Astrocyte (in vitro differentiated cells and primary cell): ENCODE measurements at regions not wholly inside any gene's neighbourhood (a gene's known extent, or its start where the extent isn't known, plus 50 kb on each side); places are given as distances from the start of the nearest gene placed in this dataset.

Experiments used
- DNase-seq: peaks from one replicate; pipeline ENCODE4 v3.0.0-alpha.2; 2010; ENCODE audit warnings: low read depth
- FAIRE-seq: peaks from 2 replicates; lab custom pipeline; 2011; peaks lifted over from hg19 to GRCh38; lab: Jason Lieb, UNC
- H2AFZ ChIP-seq: 2 replicates; pipeline ENCODE4 v1.6.0; 2012; ENCODE audit warnings: low read depth, low read length, inconsistent platforms
- H3K27ac ChIP-seq: 2 replicates; pipeline ENCODE4 v1.5.1; 2011; ENCODE audit warnings: low read depth, low read length, inconsistent platforms
- H3K27me3 ChIP-seq: 2 replicates; pipeline ENCODE4 v1.6.0; 2011; ENCODE audit warnings: low read length, inconsistent platforms; ENCODE audit not compliant: insufficient read depth
- H3K36me3 ChIP-seq: 2 replicates; pipeline ENCODE4 v1.5.1; 2011; ENCODE audit warnings: low read length, inconsistent platforms; ENCODE audit not compliant: insufficient read depth
- H3K4me1 ChIP-seq: 2 replicates; pipeline ENCODE4 v1.5.1; 2011; ENCODE audit warnings: low read length, inconsistent platforms; ENCODE audit not compliant: insufficient read depth
- H3K4me2 ChIP-seq: 2 replicates; pipeline ENCODE4 v1.6.0; 2012; ENCODE audit warnings: low read length, inconsistent platforms
- H3K4me3 ChIP-seq: 2 replicates; pipeline ENCODE4 v1.5.1; 2011; ENCODE audit warnings: low read depth, mild to moderate bottlenecking, low read length, inconsistent platforms; ENCODE audit not compliant: insufficient read depth
- H3K79me2 ChIP-seq: 2 replicates; pipeline ENCODE4 v1.6.0; 2012; ENCODE audit warnings: mild to moderate bottlenecking, low read length, inconsistent platforms; ENCODE audit not compliant: insufficient read depth
- H3K9ac ChIP-seq: 2 replicates; pipeline ENCODE4 v1.6.0; 2012; ENCODE audit warnings: mild to moderate bottlenecking, low read length, inconsistent platforms
- H3K9me3 ChIP-seq: 2 replicates; pipeline ENCODE4 v1.5.1; 2012; ENCODE audit warnings: low read depth, mild to moderate bottlenecking, low read length, inconsistent platforms; ENCODE audit not compliant: insufficient read depth
- H4K20me1 ChIP-seq: 2 replicates; pipeline ENCODE4 v1.6.0; 2012; ENCODE audit warnings: low read length, inconsistent platforms; ENCODE audit not compliant: insufficient read depth
- H3K27ac Mint-ChIP-seq: one replicate; pipeline ENCODE4 v1.8.0; 2021; ENCODE audit warnings: mild to moderate bottlenecking, mixed read lengths; ENCODE audit not compliant: unreplicated experiment
- H3K27me3 Mint-ChIP-seq: one replicate; pipeline ENCODE4 v1.8.0; 2021; ENCODE audit warnings: low read depth, mixed read lengths; ENCODE audit not compliant: unreplicated experiment
- H3K36me3 Mint-ChIP-seq: one replicate; pipeline ENCODE4 v1.8.0; 2021; ENCODE audit warnings: low read depth, mixed read lengths; ENCODE audit not compliant: unreplicated experiment
- H3K4me1 Mint-ChIP-seq: one replicate; pipeline ENCODE4 v1.8.0; 2021; ENCODE audit warnings: low read depth, mixed read lengths; ENCODE audit not compliant: unreplicated experiment
- H3K4me3 Mint-ChIP-seq: one replicate; pipeline ENCODE4 v1.8.0; 2021; ENCODE audit warnings: mild to moderate bottlenecking, moderate library complexity, mixed read lengths; ENCODE audit not compliant: unreplicated experiment
- H3K9me3 Mint-ChIP-seq: one replicate; pipeline ENCODE4 v1.8.0; 2021; ENCODE audit warnings: mild to moderate bottlenecking, mixed read lengths; ENCODE audit not compliant: unreplicated experiment
- EZH2 ChIP-seq: IDR thresholded peaks from 2 replicates; pipeline ENCODE4 v1.6.1; 2012; ENCODE audit warnings: mild to moderate bottlenecking, low read length, inconsistent platforms; ENCODE audit not compliant: insufficient read depth
- TF ChIP-seq, protein P1 (sequence below): IDR thresholded peaks from 2 replicates; pipeline ENCODE4 v1.5.1; 2011; ENCODE audit warnings: low read depth, mild to moderate bottlenecking, inconsistent platforms, low read length, moderate library complexity; ENCODE audit not compliant: insufficient read depth

DNA sequence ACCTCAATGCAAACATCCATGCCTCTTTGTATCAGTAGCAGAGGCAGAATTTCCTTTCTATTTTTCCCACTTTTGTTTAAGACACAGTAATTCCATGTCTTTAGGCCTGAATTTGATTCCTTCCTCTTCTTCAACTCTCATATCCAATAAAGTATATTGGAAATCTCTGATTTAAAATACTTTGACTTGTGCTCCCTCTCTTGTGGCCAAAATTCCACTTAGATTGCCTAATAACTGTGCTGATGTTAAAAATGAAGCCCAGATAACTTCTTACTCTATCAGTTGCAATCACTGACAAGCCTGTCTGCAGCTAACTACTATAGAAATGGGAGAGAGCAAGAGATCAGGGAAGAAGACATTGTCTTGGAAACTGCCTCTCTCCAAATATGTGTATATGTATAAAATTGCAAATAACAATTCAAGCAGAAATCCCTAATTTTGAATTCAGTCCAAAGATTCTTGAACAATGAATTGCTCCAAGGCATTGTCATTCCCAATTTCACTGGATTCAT lies 163.5 kb upstream of the SPIN4 start:
- Histone ChIP-seq H3K9ac (peak overlapping the region; percentile 23), H3K36me3 (no peaks in the 10 kb centered on the region), H3K9me3 (no peaks in the 10 kb centered on the region), H3K4me3 (no peak overlapping the region), H3K4me2 (peak overlapping the region; percentile 60), H3K27ac (peak overlapping the region; percentile 58), H3K79me2 (no peaks in the 10 kb centered on the region), H2AFZ (no peak overlapping the region), H4K20me1 (no peaks in the 10 kb centered on the region), H3K4me1 (peaks cover 3% of the 10 kb centered on the region), H3K27me3 (no peaks in the 10 kb centered on the region)
- FAIRE-seq = no peak
- H3K27ac Mint-ChIP-seq = no peak overlapping the region
- DNase-seq = peak; percentile 25
- H3K4me1 Mint-ChIP-seq = peaks cover 12% of the 10 kb centered on the region
- no peaks in the 10 kb centered on the region for H3K36me3 Mint-ChIP-seq
- no peak for TF ChIP-seq EZH2
- TF ChIP-seq, protein P1, sequence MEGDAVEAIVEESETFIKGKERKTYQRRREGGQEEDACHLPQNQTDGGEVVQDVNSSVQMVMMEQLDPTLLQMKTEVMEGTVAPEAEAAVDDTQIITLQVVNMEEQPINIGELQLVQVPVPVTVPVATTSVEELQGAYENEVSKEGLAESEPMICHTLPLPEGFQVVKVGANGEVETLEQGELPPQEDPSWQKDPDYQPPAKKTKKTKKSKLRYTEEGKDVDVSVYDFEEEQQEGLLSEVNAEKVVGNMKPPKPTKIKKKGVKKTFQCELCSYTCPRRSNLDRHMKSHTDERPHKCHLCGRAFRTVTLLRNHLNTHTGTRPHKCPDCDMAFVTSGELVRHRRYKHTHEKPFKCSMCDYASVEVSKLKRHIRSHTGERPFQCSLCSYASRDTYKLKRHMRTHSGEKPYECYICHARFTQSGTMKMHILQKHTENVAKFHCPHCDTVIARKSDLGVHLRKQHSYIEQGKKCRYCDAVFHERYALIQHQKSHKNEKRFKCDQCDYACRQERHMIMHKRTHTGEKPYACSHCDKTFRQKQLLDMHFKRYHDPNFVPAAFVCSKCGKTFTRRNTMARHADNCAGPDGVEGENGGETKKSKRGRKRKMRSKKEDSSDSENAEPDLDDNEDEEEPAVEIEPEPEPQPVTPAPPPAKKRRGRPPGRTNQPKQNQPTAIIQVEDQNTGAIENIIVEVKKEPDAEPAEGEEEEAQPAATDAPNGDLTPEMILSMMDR = no peak
- no peaks in the 10 kb centered on the region for H3K27me3 Mint-ChIP-seq
- H3K9me3 Mint-ChIP-seq = no peaks in the 10 kb centered on the region
- H3K4me3 Mint-ChIP-seq = no peak overlapping the region

DNA sequence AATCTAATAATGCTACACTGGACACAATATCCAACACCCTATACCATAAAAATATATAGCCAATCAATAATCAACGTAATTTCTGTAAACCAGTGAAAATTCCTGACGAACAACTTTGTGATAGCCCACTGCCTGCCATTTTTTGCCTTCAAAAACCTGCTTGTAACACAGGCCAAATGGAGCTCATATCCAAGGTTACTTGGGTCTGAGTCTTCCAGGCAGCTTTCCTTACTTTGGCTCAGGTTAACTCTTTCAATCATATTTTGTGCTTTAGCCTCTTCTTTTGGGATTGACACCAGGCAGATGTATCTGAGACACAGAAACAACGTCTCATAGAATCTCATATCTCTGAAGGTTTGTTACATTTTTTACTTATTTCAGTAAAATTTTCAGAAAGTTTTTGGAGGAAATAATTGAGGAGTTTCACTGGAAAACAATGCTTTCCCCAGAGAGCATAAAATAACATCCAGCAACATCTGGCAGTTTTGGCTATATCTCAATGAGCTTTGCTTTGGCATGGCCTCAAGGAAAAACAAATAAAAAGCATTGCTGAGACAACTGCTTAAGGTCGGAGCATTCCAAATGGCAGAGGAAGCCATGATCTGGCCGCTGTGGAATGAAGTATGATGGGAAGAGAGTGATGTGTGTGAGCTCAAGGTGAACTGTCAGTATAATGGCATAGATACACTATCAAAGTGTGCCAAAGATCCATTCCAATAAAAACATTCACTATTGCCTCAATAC lies 162.9 kb upstream of the SPIN4 start:
- H3K27me3 ChIP-seq = no peaks in the 10 kb centered on the region
- Mint-ChIP-seq H3K36me3 (no peaks in the 10 kb centered on the region), H3K9me3 (no peaks in the 10 kb centered on the region), H3K4me1 (peaks cover 12% of the 10 kb centered on the region), H3K4me3 (no peak overlapping the region), H3K27ac (peak overlapping the region; percentile 26), H3K27me3 (no peaks in the 10 kb centered on the region)
- peaks cover 3% of the 10 kb centered on the region for H3K4me1 ChIP-seq
- H3K9me3 ChIP-seq = no peaks in the 10 kb centered on the region
- no peaks in the 10 kb centered on the region for H3K36me3 ChIP-seq
- H3K79me2 ChIP-seq = no peaks in the 10 kb centered on the region
- H3K9ac ChIP-seq = peak overlapping the region; percentile 23
- no peak overlapping the region for H2AFZ ChIP-seq
- TF ChIP-seq EZH2 = no peak
- TF ChIP-seq, protein P1 = no peak
- no peaks in the 10 kb centered on the region for H4K20me1 ChIP-seq
- H3K4me2 ChIP-seq = peak overlapping the region; percentile 60
- DNase-seq = peak; percentile 81
- no peak overlapping the region for H3K4me3 ChIP-seq
- FAIRE-seq = peak; percentile 99
- peak overlapping the region; percentile 58 for H3K27ac ChIP-seq

DNA sequence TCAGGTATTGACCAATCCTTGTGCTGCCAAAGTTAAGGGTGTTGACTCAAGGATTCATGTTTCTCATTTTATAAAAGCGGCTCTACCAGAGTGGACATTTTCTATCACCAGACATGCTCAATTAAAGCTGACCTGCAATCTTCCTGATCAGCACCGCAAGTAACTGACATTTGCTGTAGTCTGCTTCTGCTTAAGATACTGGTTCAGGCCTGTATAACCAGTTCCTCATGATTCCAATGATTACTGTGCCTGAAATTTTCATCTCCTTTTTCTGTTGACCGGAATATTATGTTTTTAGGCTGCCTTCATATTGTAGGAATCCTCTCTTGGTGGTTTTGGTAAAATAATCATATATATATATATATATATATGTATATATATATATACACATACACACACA lies 160.2 kb upstream of the SPIN4 start:
- H3K4me3 Mint-ChIP-seq = no peak overlapping the region
- Histone ChIP-seq H3K4me1 (peaks cover 3% of the 10 kb centered on the region), H3K27ac (no peak overlapping the region), H3K4me3 (no peak overlapping the region), H4K20me1 (peaks cover 5% of the 10 kb centered on the region), H3K36me3 (no peaks in the 10 kb centered on the region), H2AFZ (no peak overlapping the region), H3K4me2 (no peak overlapping the region), H3K27me3 (no peaks in the 10 kb centered on the region), H3K79me2 (no peaks in the 10 kb centered on the region), H3K9ac (no peak overlapping the region), H3K9me3 (no peaks in the 10 kb centered on the region)
- H3K4me1 Mint-ChIP-seq = peaks cover 12% of the 10 kb centered on the region
- H3K27me3 Mint-ChIP-seq = no peaks in the 10 kb centered on the region
- H3K36me3 Mint-ChIP-seq = no peaks in the 10 kb centered on the region
- TF ChIP-seq EZH2 = no peak
- TF ChIP-seq, protein P1 = no peak
- H3K9me3 Mint-ChIP-seq = no peaks in the 10 kb centered on the region
- H3K27ac Mint-ChIP-seq = no peak overlapping the region
- no peak for DNase-seq
- peak; percentile 63 for FAIRE-seq
